Cardiac muscle cell (in vitro differentiated cells and primary cell): ENCODE measurements at regions not wholly inside any gene's neighbourhood (a gene's known extent, or its start where the extent isn't known, plus 50 kb on each side); places are given as distances from the start of the nearest gene placed in this dataset.
"Not testable (repeated sequence)": the region's sequence is repeated elsewhere in the genome, so short reads cannot be mapped to it uniquely, and the experiment has no call there.

Experiments
- DNase-seq, 2 donors: peaks; one replicate each; pipeline versions ENCODE4 v3.0.0 to v3.0.0-alpha.2; 2010 to 2017; ENCODE audit warnings: low read depth in 1 of 2, low spot score in 1 of 2
- H3K27ac ChIP-seq: fragments of 200-600 bp; sonication (generic); 2 replicates; pipeline ENCODE4 v1.5.1; 2016
- H3K27me3 ChIP-seq: fragments of 200-600 bp; sonication (generic); 2 replicates; pipeline ENCODE4 v1.6.0; 2016; ENCODE audit warnings: control low read depth
- H3K36me3 ChIP-seq: fragments of 200-600 bp; sonication (generic); 2 replicates; pipeline ENCODE4 v1.5.1; 2016; ENCODE audit warnings: control low read depth
- H3K4me1 ChIP-seq: fragments of 200-600 bp; sonication (generic); 2 replicates; pipeline ENCODE4 v1.8.1; 2017; ENCODE audit warnings: low read depth, mild to moderate bottlenecking, mixed run types
- H3K4me3 ChIP-seq: fragments of 200-600 bp; sonication (generic); 2 replicates; pipeline ENCODE4 v1.5.1; 2016; ENCODE audit warnings: mild to moderate bottlenecking
- H3K9me3 ChIP-seq: fragments of 200-600 bp; sonication (generic); 2 replicates; pipeline ENCODE4 v1.5.1; 2017; ENCODE audit warnings: low read depth, mild to moderate bottlenecking, control low read depth
- CTCF ChIP-seq: IDR thresholded peaks from 2 replicates; pipeline ENCODE4 v1.5.1; 2012; ENCODE audit warnings: low read depth, mild to moderate bottlenecking, low read length

DNA sequence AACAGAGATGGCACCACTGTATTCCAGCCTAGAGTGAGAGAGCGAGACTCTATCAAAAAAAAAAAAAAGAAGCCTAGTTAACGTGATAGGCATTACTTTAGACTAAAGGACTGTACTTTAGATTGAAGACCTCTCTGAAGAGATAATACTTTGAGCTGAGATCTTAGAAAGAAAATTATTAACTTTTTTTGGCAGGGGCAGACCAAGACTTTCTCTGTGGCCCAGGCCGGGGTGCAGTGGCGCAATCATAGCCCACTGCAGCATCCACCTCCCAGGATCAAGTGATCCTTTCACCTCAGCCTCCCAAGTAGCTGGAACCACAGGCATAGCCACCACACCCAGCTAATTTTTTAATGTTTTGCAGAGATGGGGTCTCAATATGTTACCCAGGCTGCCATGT is 75.7 kb upstream of the TNRC6A start:
- no peak for TF ChIP-seq CTCF
- H3K4me3 ChIP-seq: no peak overlapping the region
- H3K4me1 ChIP-seq: no peaks in the 10 kb centered on the region

GRCh38 chr16:24665942-24666341 is 63.5 kb upstream of the TNRC6A start:
- H3K9me3 ChIP-seq, DNase-seq, H3K27ac ChIP-seq, H3K4me3 ChIP-seq, H3K4me1 ChIP-seq, H3K27me3 ChIP-seq, H3K36me3 ChIP-seq: not testable (repeated sequence)

More for the DNA sequence above, 75.7 kb upstream of the TNRC6A start:
- no peak overlapping the region for H3K27ac ChIP-seq
- no peak for DNase-seq
- no peaks in the 10 kb centered on the region for H3K27me3 ChIP-seq
- no peaks in the 10 kb centered on the region for H3K9me3 ChIP-seq
- no peaks in the 10 kb centered on the region for H3K36me3 ChIP-seq

DNA sequence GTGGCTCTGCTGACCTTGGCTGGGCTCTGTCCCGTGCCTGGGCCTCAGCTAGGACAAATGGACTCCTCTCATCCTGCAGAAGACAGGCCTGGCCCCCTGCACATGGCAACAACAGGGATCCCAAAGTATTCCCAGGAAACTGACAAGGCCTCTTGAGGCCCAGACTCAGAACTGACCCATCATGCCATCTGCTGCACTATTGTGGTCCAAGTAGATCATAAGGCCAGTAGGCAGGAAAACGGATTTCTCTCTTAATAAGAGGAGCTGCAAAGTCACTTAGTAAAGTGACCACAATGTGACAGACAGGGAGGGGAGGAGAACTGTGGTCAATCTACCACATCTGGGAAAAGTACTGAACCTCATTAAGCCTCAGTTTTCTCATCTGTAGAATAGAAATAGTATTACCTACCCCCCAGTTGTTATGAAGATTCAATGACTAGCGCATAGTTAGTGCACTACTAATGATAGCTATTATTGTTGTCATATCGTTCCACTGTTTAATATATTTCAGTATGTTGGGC is 62.1 kb upstream of the TNRC6A start:
- peaks cover 8% of the 10 kb centered on the region for H3K4me1 ChIP-seq
- H3K36me3 ChIP-seq: no peaks in the 10 kb centered on the region
- H3K9me3 ChIP-seq: no peaks in the 10 kb centered on the region
- DNase-seq: no peak
- no peaks in the 10 kb centered on the region for H3K27me3 ChIP-seq
- H3K27ac ChIP-seq: no peak overlapping the region
- H3K4me3 ChIP-seq: no peak overlapping the region
- TF ChIP-seq CTCF: no peak

DNA sequence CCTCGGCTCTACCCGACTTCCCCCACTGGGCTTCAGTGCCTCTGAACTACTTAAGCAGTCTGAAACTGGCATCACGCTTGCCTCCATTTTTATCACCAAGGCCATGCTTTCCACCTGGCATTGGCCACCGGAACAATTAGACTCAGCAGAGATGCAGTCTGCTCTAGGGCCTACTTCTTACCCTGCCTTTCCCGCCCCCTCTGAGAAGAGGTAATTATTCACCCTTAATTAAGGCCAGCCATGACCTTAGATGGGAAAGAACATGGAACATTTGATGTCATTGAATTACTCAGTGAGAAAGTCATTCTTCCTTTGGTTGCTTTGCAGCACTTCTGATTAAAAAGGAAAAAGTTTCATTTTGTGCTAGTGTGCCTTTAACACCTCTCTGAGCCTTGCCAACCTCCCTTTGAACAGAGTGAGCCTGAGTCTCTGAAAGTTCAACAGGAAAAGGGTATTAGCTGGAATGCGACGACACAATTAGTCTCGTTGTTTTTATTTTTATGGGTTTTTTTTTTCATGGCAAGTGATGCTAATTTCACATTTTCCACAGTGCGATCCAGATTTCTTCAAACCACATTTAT is 60.9 kb upstream of the TNRC6A start:
- Histone ChIP-seq H3K27ac (no peak overlapping the region), H3K4me1 (peaks cover 8% of the 10 kb centered on the region), H3K27me3 (no peaks in the 10 kb centered on the region), H3K36me3 (no peaks in the 10 kb centered on the region), H3K4me3 (no peak overlapping the region), H3K9me3 (no peaks in the 10 kb centered on the region)
- peak in 1 of 2 donors; percentile 36 for DNase-seq
- no peak for TF ChIP-seq CTCF

GRCh38 chr16:24670623-24671454 is 58.6 kb upstream of the TNRC6A start:
- H3K4me1 ChIP-seq: no peaks in the 10 kb centered on the region
- DNase-seq: peak; percentile 79 to 80
- no peak for TF ChIP-seq CTCF
- H3K27ac ChIP-seq: no peak overlapping the region
- H3K36me3 ChIP-seq: no peaks in the 10 kb centered on the region
- H3K27me3 ChIP-seq: no peaks in the 10 kb centered on the region
- no peak overlapping the region for H3K4me3 ChIP-seq
- H3K9me3 ChIP-seq: no peaks in the 10 kb centered on the region

DNA sequence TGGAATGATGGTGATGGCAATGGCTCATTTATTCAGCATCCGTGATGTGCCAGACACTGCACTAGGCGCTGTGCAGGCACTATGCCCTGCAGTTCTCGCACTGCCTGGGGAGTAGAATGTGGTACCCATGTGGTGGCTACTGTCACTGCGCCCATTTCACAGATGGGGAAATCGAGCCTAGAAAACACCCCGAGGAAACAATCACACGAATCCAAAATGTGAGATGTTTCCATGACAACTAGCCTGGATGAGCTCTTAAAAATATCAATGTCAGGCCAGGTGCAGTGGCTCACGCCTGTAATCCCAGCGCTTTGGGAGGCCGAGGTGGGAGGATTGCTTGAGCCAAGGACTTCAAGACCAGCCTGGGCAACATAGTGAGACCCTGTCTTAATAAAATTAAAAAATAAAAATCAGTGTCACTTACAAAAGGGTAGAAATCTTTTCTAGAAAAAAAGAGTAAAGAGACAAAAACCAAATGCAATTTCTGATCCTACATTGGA is 57.9 kb upstream of the TNRC6A start:
- H3K27ac ChIP-seq: no peak overlapping the region

More for the DNA sequence above, 57.9 kb upstream of the TNRC6A start:
- Histone ChIP-seq H3K36me3 (no peaks in the 10 kb centered on the region), H3K9me3 (no peaks in the 10 kb centered on the region), H3K4me3 (no peak overlapping the region), H3K27me3 (no peaks in the 10 kb centered on the region), H3K4me1 (no peaks in the 10 kb centered on the region)
- no peak for TF ChIP-seq CTCF
- DNase-seq: no peak
